ENCODE measurements at regions not wholly inside any gene's neighbourhood (a gene's known extent, or its start where the extent isn't known, plus 50 kb on each side); places are given as distances from the start of the nearest gene placed in this dataset.
A peak's percentile ranks its signal among the peaks of the same experiment; 100 is the strongest.

- TF ChIP-seq CTCF (IDR thresholded peaks at IDR 0.05), result no peak
These were observed 583.9 kb upstream of the API5 start for GRCh38 chr11:42727879-42728278.

- no peak for TF ChIP-seq CTCF (IDR thresholded peaks at IDR 0.05)
These were observed 549.4 kb upstream of the API5 start for GRCh38 chr11:42762348-42762747.

- no peak for TF ChIP-seq CTCF (IDR thresholded peaks at IDR 0.05)
These were observed 546.9 kb upstream of the API5 start for GRCh38 chr11:42764936-42765335.

GRCh38 chr11:42768576-42768975, 543.2 kb upstream of the API5 start:
- no peak for TF ChIP-seq CTCF (IDR thresholded peaks at IDR 0.05)

- TF ChIP-seq CTCF (IDR thresholded peaks at IDR 0.05), result peak; percentile 88
These were observed 541.2 kb upstream of the API5 start for GRCh38 chr11:42770444-42771065.

GRCh38 chr11:42772886-42773285, 538.9 kb upstream of the API5 start:
- no peak for TF ChIP-seq CTCF (IDR thresholded peaks at IDR 0.05)

GRCh38 chr11:42773729-42774128, 538.1 kb upstream of the API5 start:
- TF ChIP-seq CTCF (IDR thresholded peaks at IDR 0.05), result no peak

GRCh38 chr11:42774567-42774966, 537.2 kb upstream of the API5 start:
- no peak for TF ChIP-seq CTCF (IDR thresholded peaks at IDR 0.05)

All from LNCAP (cell line).